Bronchial epithelial cell (primary cell): ENCODE measurements at regions not wholly inside any gene's neighbourhood (a gene's known extent, or its start where the extent isn't known, plus 50 kb on each side); places are given as distances from the start of the nearest gene placed in this dataset.

ENCODE experiments used
- DNase-seq: peaks from one replicate; pipeline ENCODE4 v3.0.0-alpha.2; 2010; ENCODE audit warnings: low read depth
- FAIRE-seq: peaks from 2 replicates; lab custom pipeline; 2011; peaks lifted over from hg19 to GRCh38; lab: Jason Lieb, UNC
- H3K27me3 ChIP-seq: 2 replicates; pipeline ENCODE4 v1.5.1; 2011; ENCODE audit warnings: low read length; ENCODE audit not compliant: control insufficient read depth, insufficient read depth
- H3K36me3 ChIP-seq: 2 replicates; pipeline ENCODE4 v1.5.1; 2011; ENCODE audit warnings: low read length; ENCODE audit not compliant: control insufficient read depth, insufficient read depth
- H3K4me3 ChIP-seq: 2 replicates; pipeline ENCODE4 v1.5.1; 2011; ENCODE audit warnings: mild to moderate bottlenecking, low read depth, low read length, control low read depth
- TF ChIP-seq, protein P1 (sequence below): IDR thresholded peaks from 2 replicates; pipeline ENCODE4 v1.5.1; 2011; ENCODE audit warnings: mild to moderate bottlenecking, moderate library complexity, low read length, control low read depth, inconsistent platforms; ENCODE audit not compliant: insufficient read depth, severe bottlenecking

DNA sequence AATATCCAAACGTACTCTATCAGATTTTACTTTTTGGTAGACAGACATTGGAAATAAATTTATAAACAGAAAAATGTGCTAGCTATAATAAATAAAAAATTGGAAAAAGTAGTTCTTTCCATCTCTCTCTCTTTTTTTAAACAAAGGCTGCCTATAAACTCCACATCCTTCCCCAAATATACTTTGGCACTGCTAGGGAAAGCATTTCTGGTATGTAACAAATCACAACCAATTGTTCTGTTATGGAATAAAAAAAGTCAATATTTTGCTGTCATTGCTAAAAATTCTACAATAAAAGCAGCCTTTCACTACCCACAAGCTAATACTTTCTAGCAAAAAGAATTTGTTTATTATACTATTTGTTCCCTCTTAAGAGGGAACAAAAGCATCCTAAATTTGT lies 169.2 kb upstream of the TARS1 start:
- no peak overlapping the region for H3K4me3 ChIP-seq
- FAIRE-seq (no peak), DNase-seq (no peak)
- TF ChIP-seq, protein P1, sequence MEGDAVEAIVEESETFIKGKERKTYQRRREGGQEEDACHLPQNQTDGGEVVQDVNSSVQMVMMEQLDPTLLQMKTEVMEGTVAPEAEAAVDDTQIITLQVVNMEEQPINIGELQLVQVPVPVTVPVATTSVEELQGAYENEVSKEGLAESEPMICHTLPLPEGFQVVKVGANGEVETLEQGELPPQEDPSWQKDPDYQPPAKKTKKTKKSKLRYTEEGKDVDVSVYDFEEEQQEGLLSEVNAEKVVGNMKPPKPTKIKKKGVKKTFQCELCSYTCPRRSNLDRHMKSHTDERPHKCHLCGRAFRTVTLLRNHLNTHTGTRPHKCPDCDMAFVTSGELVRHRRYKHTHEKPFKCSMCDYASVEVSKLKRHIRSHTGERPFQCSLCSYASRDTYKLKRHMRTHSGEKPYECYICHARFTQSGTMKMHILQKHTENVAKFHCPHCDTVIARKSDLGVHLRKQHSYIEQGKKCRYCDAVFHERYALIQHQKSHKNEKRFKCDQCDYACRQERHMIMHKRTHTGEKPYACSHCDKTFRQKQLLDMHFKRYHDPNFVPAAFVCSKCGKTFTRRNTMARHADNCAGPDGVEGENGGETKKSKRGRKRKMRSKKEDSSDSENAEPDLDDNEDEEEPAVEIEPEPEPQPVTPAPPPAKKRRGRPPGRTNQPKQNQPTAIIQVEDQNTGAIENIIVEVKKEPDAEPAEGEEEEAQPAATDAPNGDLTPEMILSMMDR, result no peak
- H3K36me3 ChIP-seq, result no peaks in the 10 kb centered on the region
- H3K27me3 ChIP-seq, result no peaks in the 10 kb centered on the region

DNA sequence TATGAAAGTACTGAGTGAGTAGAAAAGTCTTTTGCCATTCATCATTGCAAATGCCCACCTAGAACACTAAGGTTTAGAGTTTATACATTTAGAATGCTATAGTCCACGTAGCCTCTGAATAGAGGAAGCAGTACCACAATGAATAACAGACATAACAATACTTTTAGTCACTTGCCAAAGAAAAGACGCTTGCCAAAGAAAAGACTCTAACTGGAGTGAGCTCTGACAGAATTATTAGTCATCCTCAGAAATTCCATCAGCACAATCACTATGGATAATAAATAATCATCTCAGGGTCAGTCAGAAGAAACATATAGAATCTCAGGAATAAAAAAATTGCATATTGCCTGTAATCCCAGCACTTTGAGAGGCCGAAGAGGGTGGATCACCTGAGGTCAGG lies 168.5 kb upstream of the TARS1 start:
- Histone ChIP-seq H3K36me3 (no peaks in the 10 kb centered on the region), H3K27me3 (no peaks in the 10 kb centered on the region), H3K4me3 (no peak overlapping the region)
- TF ChIP-seq, protein P1, result no peak
- DNase-seq (peak; percentile 96), FAIRE-seq (no peak)

DNA sequence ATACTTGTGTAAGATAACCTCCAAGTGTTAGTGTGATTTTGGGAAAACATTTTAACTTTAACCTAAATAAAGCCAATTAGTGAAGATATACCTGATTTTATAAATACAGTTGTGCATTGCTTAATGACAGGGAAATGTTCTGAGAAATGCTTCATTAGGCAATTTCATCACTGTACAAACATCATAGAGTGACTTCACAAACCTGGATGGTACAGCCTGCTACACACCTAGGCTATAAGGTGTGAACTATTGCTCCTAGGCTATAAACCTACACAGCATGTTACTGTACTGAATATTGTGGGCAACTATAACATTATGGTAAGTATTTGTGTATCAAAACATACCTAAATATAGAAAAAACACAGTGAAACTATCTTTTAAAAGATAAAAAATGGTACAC lies 166.8 kb upstream of the TARS1 start:
- Histone ChIP-seq H3K36me3 (no peaks in the 10 kb centered on the region), H3K27me3 (no peaks in the 10 kb centered on the region), H3K4me3 (no peak overlapping the region)
- TF ChIP-seq, protein P1, result no peak
- DNase-seq (peak; percentile 77), FAIRE-seq (no peak)

DNA sequence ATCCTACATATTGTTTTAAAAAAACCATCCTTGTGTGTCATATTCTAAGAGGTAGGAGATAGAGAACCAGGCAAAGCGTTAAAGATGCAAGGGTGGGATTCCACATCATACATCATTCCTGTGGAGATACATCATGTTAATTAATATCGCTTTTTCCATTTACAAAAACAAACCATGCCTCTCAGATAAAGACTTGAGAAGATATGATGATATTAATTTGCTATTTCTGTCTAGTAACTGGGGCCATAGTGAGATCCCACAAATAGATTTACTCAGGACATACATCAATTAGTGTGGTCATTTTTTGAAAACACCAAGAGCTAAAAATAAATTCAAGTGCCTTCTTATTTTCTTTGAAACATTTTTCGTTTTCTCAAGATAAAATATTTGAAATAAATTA lies 165.4 kb upstream of the TARS1 start:
- no peak for FAIRE-seq
- Histone ChIP-seq H3K27me3 (no peaks in the 10 kb centered on the region), H3K4me3 (no peak overlapping the region), H3K36me3 (no peaks in the 10 kb centered on the region)
- TF ChIP-seq, protein P1, result no peak
- no peak for DNase-seq

DNA sequence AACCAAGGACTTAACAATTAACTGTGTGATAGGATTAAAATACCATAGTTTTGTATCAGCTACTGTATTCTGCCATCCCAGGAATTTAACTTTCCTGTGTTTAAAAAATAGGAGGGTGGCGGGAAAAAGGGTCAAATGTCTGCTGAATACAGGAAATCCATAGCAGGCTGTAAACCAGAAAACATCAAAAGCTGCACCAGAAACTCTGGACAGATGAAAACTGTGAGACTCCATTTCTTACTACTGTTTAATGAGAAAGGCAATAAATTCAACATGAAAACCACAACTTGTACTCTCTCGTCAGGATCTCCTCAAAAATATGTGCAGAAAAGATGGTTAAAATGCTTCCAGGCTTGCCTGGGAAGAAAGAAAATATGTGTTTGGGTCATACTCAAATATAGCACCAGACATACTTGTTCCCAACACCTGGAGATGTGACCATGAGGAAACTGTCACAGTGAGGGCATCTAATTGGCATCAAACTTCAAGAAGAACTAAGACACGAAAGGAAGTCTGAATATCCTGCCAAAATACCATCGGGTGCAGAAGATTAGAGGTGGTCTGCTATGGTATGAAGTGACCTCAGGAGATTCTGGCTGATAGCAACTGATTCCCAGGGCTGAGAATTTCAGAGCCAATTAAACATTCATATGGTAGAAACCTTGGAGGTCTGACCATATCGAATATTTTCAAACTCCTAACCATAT lies 164.7 kb upstream of the TARS1 start:
- FAIRE-seq (no peak), DNase-seq (no peak)
- Histone ChIP-seq H3K27me3 (no peaks in the 10 kb centered on the region), H3K4me3 (no peak overlapping the region), H3K36me3 (no peaks in the 10 kb centered on the region)
- TF ChIP-seq, protein P1, result no peak

DNA sequence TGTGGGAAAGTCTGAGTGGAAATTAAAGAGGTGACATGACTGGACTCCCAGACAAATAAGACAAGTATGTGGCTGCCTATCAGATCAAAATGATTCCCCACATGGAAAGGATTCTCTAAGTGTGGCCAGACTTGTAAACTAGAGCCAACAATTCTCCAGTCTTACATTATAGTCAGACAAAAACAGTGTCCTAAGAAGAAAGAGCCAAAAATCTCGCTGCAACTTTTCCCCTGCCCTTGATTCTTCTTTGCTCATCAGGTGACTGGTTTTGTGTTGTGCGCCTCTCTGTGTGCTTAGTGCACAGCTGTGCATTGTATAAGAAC lies 164.2 kb upstream of the TARS1 start:
- Histone ChIP-seq H3K36me3 (no peaks in the 10 kb centered on the region), H3K27me3 (no peaks in the 10 kb centered on the region), H3K4me3 (no peak overlapping the region)
- no peak for DNase-seq
- TF ChIP-seq, protein P1, result no peak
- FAIRE-seq, result no peak
